ENCODE measurements at regions not wholly inside any gene's neighbourhood (a gene's known extent, or its start where the extent isn't known, plus 50 kb on each side); places are given as distances from the start of the nearest gene placed in this dataset.
"Not testable (repeated sequence)": the region's sequence is repeated elsewhere in the genome, so short reads cannot be mapped to it uniquely, and the experiment has no call there.

DNA sequence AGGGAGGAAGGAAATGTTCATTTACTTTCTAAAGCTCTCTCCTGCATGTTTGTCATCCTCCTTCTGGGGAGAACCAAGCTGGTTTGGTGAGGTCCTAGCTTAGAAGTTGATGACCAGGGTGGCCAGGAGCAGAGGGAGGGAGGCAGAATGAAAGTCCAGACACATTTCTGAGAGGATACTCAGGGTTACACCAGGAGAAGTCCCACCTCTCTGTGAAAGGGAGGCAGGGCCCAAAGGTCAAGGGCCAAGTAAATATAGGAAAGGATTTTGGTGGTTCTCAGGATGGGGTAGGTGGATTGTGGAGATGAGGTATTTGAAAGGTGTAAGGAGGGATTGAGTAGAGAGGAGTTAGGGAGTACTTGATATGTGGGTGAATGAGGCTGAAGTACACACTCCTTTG lies 58.0 kb upstream of the FBXO11 start:
- no peak for DNase-seq

DNA sequence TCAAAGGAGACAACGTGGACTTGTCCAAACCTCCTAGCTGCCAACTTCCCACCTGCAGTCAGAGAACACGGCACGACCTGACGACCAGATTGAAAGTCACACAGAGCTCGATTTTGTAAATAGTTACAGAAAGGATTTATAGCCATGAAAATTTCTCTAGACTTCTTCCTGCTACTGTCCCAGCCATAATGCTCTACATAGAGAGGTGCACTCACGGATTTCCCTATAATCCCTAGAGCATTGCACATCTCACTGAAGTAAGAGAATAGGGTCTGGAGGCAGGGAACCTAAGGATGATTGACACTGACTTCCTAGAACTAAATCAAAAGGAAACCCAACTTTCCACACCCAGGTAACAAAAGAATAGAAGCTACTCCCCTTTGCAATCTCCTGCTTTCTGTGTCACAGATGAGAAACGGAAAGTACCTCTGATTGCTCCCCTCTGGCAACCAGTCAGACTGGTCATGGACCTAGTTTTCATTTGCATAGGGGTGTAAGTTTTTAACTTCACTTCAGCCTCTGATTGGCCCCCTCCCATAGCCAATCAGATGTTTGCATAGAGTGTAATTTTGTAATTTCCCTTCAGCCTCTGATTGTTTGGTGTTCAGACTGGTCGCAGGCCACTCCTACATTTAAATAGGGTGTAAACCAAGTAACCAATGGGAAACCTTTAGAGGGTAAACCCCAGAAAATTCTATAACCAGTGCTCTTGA lies 58.6 kb upstream of the FBXO11 start:
- DNase-seq: peak; percentile 11

DNA sequence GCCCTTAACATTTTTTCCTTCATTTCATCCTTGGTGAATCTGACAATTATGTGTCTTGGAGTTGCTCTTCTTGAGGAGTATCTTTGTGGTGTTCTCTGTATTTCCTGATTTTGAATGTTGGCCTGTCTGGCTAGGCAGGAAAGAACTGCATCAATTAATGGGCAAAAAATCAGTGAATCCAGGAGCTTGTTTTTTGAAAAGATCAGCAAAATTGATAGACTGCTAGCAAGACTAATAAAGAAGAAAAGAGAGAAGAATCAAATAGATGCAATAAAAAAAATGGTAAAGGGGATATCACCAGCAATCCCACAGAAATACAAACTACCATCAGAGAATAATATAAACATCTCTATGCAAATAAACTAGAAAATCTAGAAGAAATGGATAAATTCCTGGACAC lies 70.4 kb upstream of the FBXO11 start:
- not testable (repeated sequence) for DNase-seq

DNA sequence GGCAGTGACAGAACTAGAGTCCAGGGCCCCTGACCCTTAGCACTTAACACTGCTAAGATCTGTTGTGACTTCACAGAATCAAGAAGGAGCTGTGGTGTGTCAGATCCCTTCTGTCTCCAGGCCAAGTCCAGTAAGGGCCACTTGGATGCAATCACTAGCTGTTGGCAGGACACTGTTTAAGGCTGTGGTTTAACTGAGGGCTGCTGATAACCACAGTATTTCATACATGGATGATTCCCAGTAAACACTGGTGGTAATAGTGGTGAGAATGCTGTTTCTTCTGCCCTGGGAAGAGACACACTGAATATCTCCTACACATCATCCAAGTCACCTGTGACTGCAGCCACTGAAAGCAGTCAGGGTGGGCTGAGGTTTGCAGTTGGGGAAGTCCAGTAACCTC lies 77.7 kb upstream of the FBXO11 start:
- DNase-seq: no peak

DNA sequence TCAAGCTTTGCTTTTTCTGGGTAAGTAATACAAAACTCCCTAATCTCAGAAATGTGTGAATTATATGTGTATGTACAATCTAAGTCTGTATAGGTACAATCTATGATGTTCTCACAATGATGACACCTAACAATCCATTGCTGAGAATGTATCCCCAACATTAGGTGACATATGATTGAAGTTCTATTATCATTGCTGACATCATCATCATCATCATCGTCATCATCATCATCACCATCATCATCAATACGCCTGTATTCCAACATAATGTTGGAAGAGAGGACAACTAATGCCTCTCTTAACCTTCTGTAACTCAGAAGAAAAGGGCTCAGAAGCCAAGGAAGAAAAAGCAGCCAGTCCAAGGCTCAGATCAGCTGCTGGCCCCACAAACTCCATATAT lies 84.2 kb upstream of the FBXO11 start:
- no peak for DNase-seq

GRCh38 chr2:47992671-47993070 lies 86.4 kb upstream of the FBXO11 start:
- no peak for DNase-seq

GRCh38 chr2:47996808-47997207 lies 90.5 kb upstream of the FBXO11 start:
- no peak for DNase-seq

DNA sequence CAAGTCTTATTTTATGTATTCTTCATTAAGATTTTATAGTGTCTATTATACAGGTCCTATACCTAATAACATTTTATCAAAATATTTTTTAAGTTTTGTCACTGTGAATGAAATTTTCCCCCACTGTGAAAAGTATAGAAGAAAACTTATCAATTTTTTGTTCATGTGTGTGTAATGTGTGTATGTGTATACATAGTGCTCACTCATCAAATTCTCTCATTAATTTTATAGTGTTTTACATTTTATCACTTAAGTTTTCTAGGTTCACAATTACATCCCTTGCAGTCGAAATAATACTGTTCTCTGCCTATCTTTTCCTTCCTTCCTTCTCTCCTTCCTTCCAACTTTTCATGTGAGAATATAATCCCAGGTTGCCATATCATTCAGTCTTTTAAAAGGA lies 93.2 kb upstream of the FBXO11 start:
- DNase-seq: no peak

GRCh38 chr2:48001498-48001897 lies 95.2 kb upstream of the FBXO11 start:
- no peak for DNase-seq

DNA sequence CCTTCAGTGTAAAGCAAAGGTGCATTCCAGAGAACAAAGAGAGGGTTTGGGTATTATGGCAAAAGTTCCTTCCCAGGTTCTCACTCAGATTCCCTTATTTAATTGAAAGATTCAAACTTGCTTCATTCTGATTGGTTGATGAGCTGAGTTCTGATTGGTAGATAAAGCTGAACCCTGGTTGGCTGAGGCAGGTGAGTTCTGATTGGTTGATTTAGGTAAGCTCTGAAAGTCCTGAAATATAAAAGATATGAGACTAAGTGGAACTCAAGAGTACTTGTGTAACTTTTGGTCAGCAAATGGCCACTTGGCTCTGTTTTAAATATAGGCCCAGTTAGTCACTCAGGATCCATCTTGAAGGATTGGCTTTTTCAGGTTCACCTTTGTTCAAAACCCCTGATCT lies 99.8 kb upstream of the FBXO11 start:
- no peak for DNase-seq

DNA sequence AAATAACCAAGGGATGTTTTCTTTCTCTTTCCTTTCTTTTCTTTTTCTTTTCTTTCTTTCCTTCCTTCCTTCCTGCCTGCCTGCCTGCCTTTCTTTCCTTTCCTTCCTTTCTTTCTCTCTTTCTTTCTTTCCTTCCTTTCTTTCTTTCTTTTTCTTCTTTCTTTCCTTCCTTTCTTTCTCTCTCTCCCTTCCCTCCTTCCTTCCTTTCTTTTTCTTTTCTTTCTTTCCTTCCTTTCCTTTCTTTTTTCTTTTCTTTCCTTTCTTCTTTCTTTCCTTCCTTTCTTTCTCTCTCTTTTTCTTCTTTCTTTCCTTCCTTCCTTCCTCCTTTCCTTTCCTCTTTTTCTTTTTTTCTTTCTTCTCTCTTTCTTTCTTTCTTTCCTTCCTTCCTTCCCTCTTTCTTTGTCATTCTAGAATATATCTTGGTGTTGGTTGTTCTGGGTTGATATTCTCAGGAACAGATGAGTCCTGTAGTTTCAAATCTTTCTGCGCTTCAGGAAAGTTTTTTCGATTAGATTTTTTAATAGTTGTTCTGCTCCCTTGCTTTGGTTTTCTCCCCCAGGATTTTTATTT lies 101.5 kb upstream of the FBXO11 start:
- DNase-seq: no peak

- DNase-seq: no peak
Observed at GRCh38 chr2:48009256-48009655, 103.0 kb upstream of the FBXO11 start.

DNA sequence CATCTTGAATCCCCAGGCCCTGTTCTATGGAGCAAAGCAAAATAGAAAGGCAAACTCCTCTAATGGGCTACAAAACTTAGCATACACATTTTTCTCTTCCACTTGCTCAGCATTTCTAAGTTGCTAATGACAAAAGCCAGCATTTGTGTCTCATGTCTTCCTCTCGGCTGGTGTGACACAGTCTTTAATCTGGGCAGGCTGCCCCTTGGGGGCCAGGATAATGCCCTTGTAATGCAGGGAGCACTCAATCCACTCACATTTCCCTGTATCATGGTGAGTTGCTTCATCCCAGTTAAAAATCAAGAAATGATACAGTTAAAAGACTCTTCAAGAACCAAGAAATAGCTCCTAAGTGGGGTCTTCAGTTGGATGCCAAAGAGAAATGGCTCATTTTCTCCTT lies 109.1 kb upstream of the FBXO11 start:
- DNase-seq: no peak

- DNase-seq: peak; percentile 5
Observed at GRCh38 chr2:48016225-48017019, 110.1 kb upstream of the FBXO11 start.

- DNase-seq: no peak
Observed at GRCh38 chr2:48017136-48017535, 110.8 kb upstream of the FBXO11 start.

DNA sequence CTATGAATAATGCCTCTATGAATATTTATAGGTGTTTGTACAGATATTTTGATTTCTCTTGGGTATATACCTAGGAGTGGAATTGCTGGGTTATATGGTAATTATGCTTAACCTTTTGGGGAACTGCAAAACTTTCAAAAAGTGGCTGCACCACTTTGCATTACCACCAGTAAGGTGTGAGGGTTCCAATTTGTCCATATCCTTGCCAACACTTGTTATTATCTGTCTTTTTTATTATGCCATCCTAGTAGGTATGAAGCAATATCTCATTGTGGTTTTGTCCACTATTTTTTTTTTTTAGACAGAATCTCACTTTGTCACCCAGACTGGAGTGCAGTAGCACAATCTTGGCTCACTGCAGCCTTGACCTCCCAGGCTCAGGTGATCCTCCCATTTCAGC lies 112.2 kb upstream of the FBXO11 start:
- no peak for DNase-seq

- no peak for DNase-seq
Observed at GRCh38 chr2:48026865-48027264, 120.6 kb upstream of the FBXO11 start.

GRCh38 chr2:48032765-48033164 lies 126.5 kb upstream of the FBXO11 start:
- DNase-seq: no peak

DNA sequence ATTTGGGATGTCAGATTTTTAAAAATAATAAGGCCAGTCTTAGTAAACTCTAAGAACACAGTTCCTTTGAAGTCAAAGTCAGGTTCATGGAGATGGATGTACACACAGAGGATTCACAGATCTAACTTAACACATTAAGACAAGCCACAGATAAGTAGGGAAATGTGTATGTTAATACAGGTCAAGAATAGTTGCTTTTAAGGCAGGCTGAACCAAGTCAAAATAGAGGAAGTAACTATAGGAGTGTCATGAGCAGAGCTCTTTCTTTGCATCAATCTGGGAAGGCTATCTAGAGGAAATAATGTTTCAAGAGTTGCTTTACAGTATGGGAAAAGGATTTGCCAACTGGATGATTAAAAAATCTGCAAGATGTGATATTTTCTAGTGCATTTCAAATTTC lies 128.0 kb upstream of the FBXO11 start:
- DNase-seq: no peak

GRCh38 chr2:48036312-48036711 lies 130.0 kb upstream of the FBXO11 start:
- DNase-seq: no peak

- DNase-seq: no peak
Observed at GRCh38 chr2:48039209-48039990, 133.1 kb upstream of the FBXO11 start.

DNA sequence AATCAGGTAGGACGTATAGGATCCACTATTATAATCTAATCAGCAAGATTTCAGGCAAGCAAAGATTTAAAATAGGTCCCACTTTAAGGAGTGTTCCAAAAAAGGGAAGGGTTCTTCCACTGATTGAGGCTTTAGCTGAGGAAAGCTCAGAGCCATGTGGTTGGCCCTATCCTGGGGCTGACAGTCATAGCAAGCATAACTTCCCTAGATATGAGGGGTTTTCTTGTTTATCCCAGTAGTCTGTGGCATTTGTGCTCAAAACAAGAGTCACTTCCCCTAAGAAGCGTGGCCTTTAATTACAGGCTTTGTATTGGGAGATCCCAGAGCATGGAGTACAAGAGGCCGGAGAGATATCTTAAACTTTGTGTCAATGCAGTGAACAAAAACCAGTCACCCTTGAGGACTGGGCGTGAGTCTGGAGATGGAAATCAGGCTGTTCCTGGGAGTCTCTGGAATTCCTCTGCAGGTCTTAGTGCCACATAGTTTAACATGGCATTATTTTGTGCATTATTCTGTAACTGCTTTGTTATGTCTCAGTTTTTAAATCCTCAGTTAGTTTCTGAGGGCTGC lies 136.9 kb upstream of the FBXO11 start:
- no peak for DNase-seq

DNA sequence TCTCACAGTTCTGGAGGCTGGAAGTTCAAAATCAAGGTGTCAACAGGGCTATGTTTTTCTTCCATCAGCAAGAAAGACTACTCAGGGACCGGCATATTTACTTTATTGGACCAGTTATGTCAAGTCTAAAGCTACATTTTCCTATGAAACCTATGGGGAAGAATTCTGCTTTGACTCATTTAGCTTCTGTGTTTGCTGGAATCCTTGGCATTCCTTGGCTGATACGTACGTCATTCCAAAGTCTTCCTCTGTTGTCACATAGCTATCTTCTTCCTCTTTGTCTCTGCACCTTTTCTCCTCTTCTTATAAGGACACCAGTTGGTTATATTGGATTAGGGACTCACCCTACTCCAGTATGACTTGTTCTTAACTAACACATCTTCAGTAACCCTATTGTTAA lies 137.4 kb upstream of the FBXO11 start:
- no peak for DNase-seq
